Tibial artery (tissue), 4 donors: ENCODE measurements at regions not wholly inside any gene's neighbourhood (a gene's known extent, or its start where the extent isn't known, plus 50 kb on each side); places are given as distances from the start of the nearest gene placed in this dataset.

ENCODE experiments used
- DNase-seq, 2 donors: peaks; one replicate each; pipeline ENCODE4 v3.0.0-alpha.2; 2019
- H3K27ac ChIP-seq, 2 donors: fragments of 200-600 bp; sonication (generic) in 1 of 2; 1 replicate in 1 of 2; 2 replicates in 1 of 2; pipeline ENCODE4 v1.5.1; 2018 to 2019; ENCODE audit warnings: mild to moderate bottlenecking in 1 of 2
- H3K27me3 ChIP-seq, 2 donors: fragments of 200-600 bp; sonication (generic) in 1 of 2; one replicate each; pipeline versions ENCODE4 v1.5.1 to v1.6.0; 2016 to 2019
- H3K36me3 ChIP-seq, 3 donors: fragments of 200-600 bp; sonication (generic) in 2 of 3; one replicate each; pipeline ENCODE4 v1.5.1; 2016 to 2019; ENCODE audit warnings: mild to moderate bottlenecking in 2 of 3
- H3K4me1 ChIP-seq, 4 donors: fragments of 200-600 bp; sonication (generic) in 2 of 4; 1 replicate in 3 of 4; 2 replicates in 1 of 4; pipeline ENCODE4 v1.5.1; 2016 to 2019
- H3K4me3 ChIP-seq, 2 donors: fragments of 200-600 bp; sonication (generic) in 1 of 2; 1 replicate in 1 of 2; 2 replicates in 1 of 2; pipeline ENCODE4 v1.5.1; 2018 to 2019; ENCODE audit warnings: mild to moderate bottlenecking in 2 of 2
- H3K9me3 ChIP-seq, 3 donors: fragments of 200-600 bp; sonication (generic) in 1 of 3; one replicate each; pipeline ENCODE4 v1.5.1; 2016 to 2019
- intact Hi-C: fragments of 100-400 bp; cut with DNase I; formaldehyde crosslinking; loops from one replicate; pipeline ENCODE4 v1.15.0; 2023; ENCODE audit warnings: low total_unique reads
- TF ChIP-seq, protein P1 (sequence below), 2 experiments: fragments of 200-600 bp in 1 of 2; fragments of 450-650 bp in 1 of 2; IDR thresholded peaks; one replicate each; pipeline ENCODE4 v1.5.1; 2017 to 2019; ENCODE audit warnings: antibody characterized with exemption in 2 of 2, mild to moderate bottlenecking in 1 of 2, moderate library complexity in 1 of 2

- Histone ChIP-seq H3K9me3 (no peaks in the 10 kb centered on the region), H3K4me3 (no peak overlapping the region), H3K27me3 (no peaks in the 10 kb centered on the region), H3K36me3 (no peaks in the 10 kb centered on the region), H3K4me1 (no peaks in the 10 kb centered on the region), H3K27ac (no peak overlapping the region)
- DNase-seq = no peak
- TF ChIP-seq, protein P1, sequence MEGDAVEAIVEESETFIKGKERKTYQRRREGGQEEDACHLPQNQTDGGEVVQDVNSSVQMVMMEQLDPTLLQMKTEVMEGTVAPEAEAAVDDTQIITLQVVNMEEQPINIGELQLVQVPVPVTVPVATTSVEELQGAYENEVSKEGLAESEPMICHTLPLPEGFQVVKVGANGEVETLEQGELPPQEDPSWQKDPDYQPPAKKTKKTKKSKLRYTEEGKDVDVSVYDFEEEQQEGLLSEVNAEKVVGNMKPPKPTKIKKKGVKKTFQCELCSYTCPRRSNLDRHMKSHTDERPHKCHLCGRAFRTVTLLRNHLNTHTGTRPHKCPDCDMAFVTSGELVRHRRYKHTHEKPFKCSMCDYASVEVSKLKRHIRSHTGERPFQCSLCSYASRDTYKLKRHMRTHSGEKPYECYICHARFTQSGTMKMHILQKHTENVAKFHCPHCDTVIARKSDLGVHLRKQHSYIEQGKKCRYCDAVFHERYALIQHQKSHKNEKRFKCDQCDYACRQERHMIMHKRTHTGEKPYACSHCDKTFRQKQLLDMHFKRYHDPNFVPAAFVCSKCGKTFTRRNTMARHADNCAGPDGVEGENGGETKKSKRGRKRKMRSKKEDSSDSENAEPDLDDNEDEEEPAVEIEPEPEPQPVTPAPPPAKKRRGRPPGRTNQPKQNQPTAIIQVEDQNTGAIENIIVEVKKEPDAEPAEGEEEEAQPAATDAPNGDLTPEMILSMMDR (IDR thresholded peaks at IDR 0.05) = no peak
- intact Hi-C loops = no loop called here
These were observed 408.2 kb upstream of the CCDC196 start for GRCh38 chr14:66078006-66078405.

DNA sequence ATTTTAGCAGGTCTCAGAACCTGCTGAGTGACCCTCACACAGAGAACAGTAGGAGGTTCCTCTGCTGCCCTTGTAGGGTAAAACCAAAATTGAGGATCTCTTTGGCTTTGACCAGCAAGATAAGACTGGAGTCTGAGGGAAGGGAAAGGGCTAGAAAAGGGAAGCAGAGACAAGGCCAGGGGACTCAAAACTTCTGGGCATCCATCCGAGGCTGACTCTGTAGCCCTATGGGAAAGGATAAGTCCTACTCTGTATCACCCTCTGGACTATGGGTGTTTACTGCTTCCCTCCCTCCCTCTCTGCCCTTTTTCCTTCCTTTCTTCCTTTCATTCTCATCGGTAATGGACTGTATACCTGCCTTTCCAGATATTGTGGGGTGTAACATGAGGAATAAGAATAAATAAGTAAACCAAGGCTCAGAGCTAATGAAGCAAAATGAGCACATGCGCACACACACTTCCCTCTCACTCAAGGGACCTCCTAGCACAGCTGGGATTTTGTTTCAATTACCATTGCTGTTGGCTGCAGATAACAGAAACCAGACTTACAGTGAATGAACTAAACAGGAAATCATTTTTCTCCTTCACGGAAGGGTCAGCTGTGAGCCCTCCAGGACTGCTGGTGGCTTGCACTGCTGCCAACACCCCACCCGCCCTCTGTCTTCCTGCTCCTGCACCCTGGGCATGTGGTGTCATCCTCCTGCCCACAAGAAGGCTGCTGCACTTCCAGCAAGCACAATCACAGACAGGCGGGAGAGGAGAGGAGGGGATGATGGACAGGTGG lies 404.4 kb upstream of the CCDC196 start:
- TF ChIP-seq, protein P1 (IDR thresholded peaks at IDR 0.05) = no peak
- intact Hi-C loops = no loop called here
- no peaks in the 10 kb centered on the region for H3K27me3 ChIP-seq
- H3K27ac ChIP-seq = no peak overlapping the region
- no peaks in the 10 kb centered on the region for H3K9me3 ChIP-seq
- DNase-seq = no peak
- no peaks in the 10 kb centered on the region for H3K36me3 ChIP-seq
- no peak overlapping the region for H3K4me3 ChIP-seq
- no peaks in the 10 kb centered on the region for H3K4me1 ChIP-seq

DNA sequence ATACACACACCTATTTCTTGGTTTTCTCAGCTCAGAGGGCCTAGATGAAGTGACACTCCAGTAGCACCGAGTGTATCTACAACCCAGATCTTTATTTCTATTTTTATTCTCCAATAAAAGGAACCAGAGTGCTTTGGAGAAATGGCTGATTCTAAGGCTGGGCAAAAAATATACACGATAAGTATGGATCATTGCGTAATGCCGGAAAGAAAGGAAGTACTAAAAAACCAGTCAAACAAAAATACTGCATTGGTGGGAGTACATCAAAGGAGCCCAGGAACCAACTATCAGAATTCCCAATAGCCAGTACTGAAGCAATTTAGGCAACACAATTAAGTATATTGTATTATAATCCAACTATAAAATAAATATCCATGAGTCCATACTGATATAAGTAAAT lies 400.9 kb upstream of the CCDC196 start:
- intact Hi-C loops = no loop called here
- H3K4me1 ChIP-seq = no peaks in the 10 kb centered on the region
- H3K4me3 ChIP-seq = no peak overlapping the region
- no peaks in the 10 kb centered on the region for H3K9me3 ChIP-seq
- no peaks in the 10 kb centered on the region for H3K27me3 ChIP-seq
- H3K27ac ChIP-seq = no peak overlapping the region
- TF ChIP-seq, protein P1 (IDR thresholded peaks at IDR 0.05) = no peak
- H3K36me3 ChIP-seq = no peaks in the 10 kb centered on the region
- DNase-seq = no peak

DNA sequence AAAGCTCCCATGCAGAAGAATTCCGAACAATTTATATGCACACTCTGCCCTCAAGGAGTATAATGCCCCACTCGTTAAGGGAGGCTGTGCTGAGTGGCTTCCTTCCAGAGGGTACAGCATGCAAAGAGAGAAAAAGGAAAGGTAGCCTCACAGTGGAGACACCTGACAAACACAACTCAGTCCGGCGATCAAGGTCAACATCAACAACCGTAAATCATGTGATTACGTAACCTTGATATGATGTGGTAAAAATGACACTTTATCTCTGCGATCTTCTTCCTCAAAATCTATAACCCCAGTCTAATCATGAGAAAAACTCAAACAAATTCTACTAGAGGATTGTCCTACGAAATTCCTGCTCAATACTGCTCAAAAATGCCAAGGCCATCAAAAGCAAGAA lies 400.5 kb upstream of the CCDC196 start:
- no peaks in the 10 kb centered on the region for H3K27me3 ChIP-seq
- TF ChIP-seq, protein P1 (IDR thresholded peaks at IDR 0.05) = no peak

DNA sequence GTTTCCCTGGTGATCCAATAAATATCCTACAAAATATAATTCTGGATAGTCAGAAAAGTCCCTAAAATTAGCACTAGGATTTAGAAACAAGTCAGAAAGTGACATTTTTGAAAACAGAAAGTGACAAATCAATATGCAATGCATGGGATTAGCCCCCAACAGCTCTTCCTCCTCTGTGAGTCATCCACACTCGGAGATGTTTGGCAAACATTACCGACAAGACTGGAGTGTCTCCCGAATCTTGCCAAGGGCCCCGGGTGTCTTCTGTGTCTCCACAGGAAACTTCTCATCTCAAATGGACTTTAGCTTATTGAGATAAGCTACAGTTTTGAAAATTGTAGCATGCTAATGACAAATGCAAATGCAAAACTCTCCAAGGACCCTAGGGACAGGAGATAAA lies 398.9 kb upstream of the CCDC196 start:
- no peak for DNase-seq
- no peaks in the 10 kb centered on the region for H3K27me3 ChIP-seq
- no peaks in the 10 kb centered on the region for H3K9me3 ChIP-seq
- no peak overlapping the region for H3K27ac ChIP-seq
- H3K4me1 ChIP-seq = no peaks in the 10 kb centered on the region
- TF ChIP-seq, protein P1 (IDR thresholded peaks at IDR 0.05) = no peak
- intact Hi-C loops = loop anchor here (2.0 kb wide), 1 partner anchor 68 kb away; no protein-coding TSS in a partner anchor
- no peak overlapping the region for H3K4me3 ChIP-seq
- H3K36me3 ChIP-seq = no peaks in the 10 kb centered on the region

More for the DNA sequence above, 400.5 kb upstream of the CCDC196 start:
- H3K36me3 ChIP-seq = no peaks in the 10 kb centered on the region
- H3K4me1 ChIP-seq = no peaks in the 10 kb centered on the region
- DNase-seq = no peak
- no peaks in the 10 kb centered on the region for H3K9me3 ChIP-seq
- intact Hi-C loops = loop anchor here (2.0 kb wide), 1 partner anchor 69 kb away; no protein-coding TSS in a partner anchor
- no peak overlapping the region for H3K27ac ChIP-seq
- no peak overlapping the region for H3K4me3 ChIP-seq
